ENCODE measurements at regions not wholly inside any gene's neighbourhood (a gene's known extent, or its start where the extent isn't known, plus 50 kb on each side); places are given as distances from the start of the nearest gene placed in this dataset.

- H3K36me3 Mint-ChIP-seq, result peaks cover 23% of the 10 kb centered on the region
- DNase-seq (peak; percentile 65), ATAC-seq (peak; percentile 35)
- CTCF ChIA-PET, result interaction anchor here (0.7 to 5.1 kb wide), 12 partner anchors 10 to 653 kb away, joined by 3 to 15 read pairs (median 4); partner anchors contain the start of gene TAB2
- H3K27ac Mint-ChIP-seq, result no peak overlapping the region
- H3K27me3 Mint-ChIP-seq, result no peaks in the 10 kb centered on the region
- H3K4me1 Mint-ChIP-seq, result peaks cover 27% of the 10 kb centered on the region
- H3K4me3 Mint-ChIP-seq, result no peak overlapping the region
- H3K9me3 Mint-ChIP-seq (ENCODE audit: low read depth), result peaks cover 4% of the 10 kb centered on the region
Observed at GRCh38 chr6:149212892-149213801, 104.4 kb upstream of the TAB2 start.

- ATAC-seq (no peak), DNase-seq (no peak)
- Mint-ChIP-seq H3K4me3 (no peak overlapping the region), H3K9me3 (ENCODE audit: low read depth) (peaks cover 2% of the 10 kb centered on the region), H3K27ac (no peak overlapping the region), H3K27me3 (no peaks in the 10 kb centered on the region), H3K4me1 (peaks cover 32% of the 10 kb centered on the region), H3K36me3 (peaks cover 20% of the 10 kb centered on the region)
- CTCF ChIA-PET, result interaction anchor here (0.7 to 5.1 kb wide), 7 partner anchors 9 to 133 kb away, joined by 3 to 15 read pairs (median 4); partner anchors contain the start of gene TAB2
Observed at GRCh38 chr6:149213829-149214228, 103.7 kb upstream of the TAB2 start.

GRCh38 chr6:149216459-149216858 is 101.1 kb upstream of the TAB2 start:
- ATAC-seq (no peak), DNase-seq (no peak)
- H3K27ac Mint-ChIP-seq, result peak overlapping the region; percentile 52
- H3K4me1 Mint-ChIP-seq, result peaks cover 36% of the 10 kb centered on the region
- CTCF ChIA-PET, result interaction anchor here (0.7 to 2.6 kb wide), 8 partner anchors 12 to 216 kb away, joined by 3 to 7 read pairs (median 3); no protein-coding TSS in a partner anchor
- no peaks in the 10 kb centered on the region for H3K27me3 Mint-ChIP-seq
- peaks cover 22% of the 10 kb centered on the region for H3K36me3 Mint-ChIP-seq
- H3K9me3 Mint-ChIP-seq (ENCODE audit: low read depth), result no peaks in the 10 kb centered on the region
- H3K4me3 Mint-ChIP-seq, result no peak overlapping the region

- no peaks in the 10 kb centered on the region for H3K9me3 Mint-ChIP-seq (ENCODE audit: low read depth)
- ATAC-seq, result no peak
- H3K36me3 Mint-ChIP-seq, result peaks cover 28% of the 10 kb centered on the region
- H3K4me3 Mint-ChIP-seq, result no peak overlapping the region
- peak overlapping the region; percentile 56 for H3K27ac Mint-ChIP-seq
- no peak for DNase-seq
- H3K27me3 Mint-ChIP-seq, result no peaks in the 10 kb centered on the region
- CTCF ChIA-PET, result no interaction called here
- H3K4me1 Mint-ChIP-seq, result peaks cover 36% of the 10 kb centered on the region
Observed at GRCh38 chr6:149217466-149217888, 100.0 kb upstream of the TAB2 start.

- peak overlapping the region; percentile 56 for H3K27ac Mint-ChIP-seq
- peak; percentile 72 for ATAC-seq
- no peaks in the 10 kb centered on the region for H3K9me3 Mint-ChIP-seq (ENCODE audit: low read depth)
Observed at GRCh38 chr6:149218471-149218870, 99.0 kb upstream of the TAB2 start.

GRCh38 chr6:149218915-149219314 is 98.6 kb upstream of the TAB2 start:
- peaks cover 36% of the 10 kb centered on the region for H3K4me1 Mint-ChIP-seq
- peak overlapping the region; percentile 56 for H3K27ac Mint-ChIP-seq
- ATAC-seq (peak; percentile 3), DNase-seq (no peak)
- no peak overlapping the region for H3K4me3 Mint-ChIP-seq
- CTCF ChIA-PET, result interaction anchor here (0.9 to 1.3 kb wide), 2 partner anchors 23 to 43 kb away, joined by 3 to 4 read pairs; no protein-coding TSS in a partner anchor
- H3K27me3 Mint-ChIP-seq, result no peaks in the 10 kb centered on the region
- peaks cover 33% of the 10 kb centered on the region for H3K36me3 Mint-ChIP-seq
- H3K9me3 Mint-ChIP-seq (ENCODE audit: low read depth), result no peaks in the 10 kb centered on the region

More at GRCh38 chr6:149218471-149218870, 99.0 kb upstream of the TAB2 start:
- no peak overlapping the region for H3K4me3 Mint-ChIP-seq
- no peak for DNase-seq
- CTCF ChIA-PET, result interaction anchor here (0.9 to 1.3 kb wide), 2 partner anchors 22 to 43 kb away, joined by 3 to 4 read pairs; no protein-coding TSS in a partner anchor
- H3K4me1 Mint-ChIP-seq, result peaks cover 36% of the 10 kb centered on the region
- peaks cover 32% of the 10 kb centered on the region for H3K36me3 Mint-ChIP-seq
- H3K27me3 Mint-ChIP-seq, result no peaks in the 10 kb centered on the region

- H3K4me3 Mint-ChIP-seq, result no peak overlapping the region
- no peaks in the 10 kb centered on the region for H3K9me3 Mint-ChIP-seq (ENCODE audit: low read depth)
- peaks cover 41% of the 10 kb centered on the region for H3K36me3 Mint-ChIP-seq
- H3K27ac Mint-ChIP-seq, result no peak overlapping the region
- ATAC-seq, result no peak
- CTCF ChIA-PET, result interaction anchor here (1.2 kb wide), 1 partner anchor 138 kb away, joined by 3 read pairs; no protein-coding TSS in a partner anchor
- DNase-seq, result no peak
- H3K27me3 Mint-ChIP-seq, result no peaks in the 10 kb centered on the region
- H3K4me1 Mint-ChIP-seq, result peaks cover 31% of the 10 kb centered on the region
Observed at GRCh38 chr6:149220882-149221773, 96.4 kb upstream of the TAB2 start.

- ATAC-seq (no peak), DNase-seq (no peak)
- no peaks in the 10 kb centered on the region for H3K27me3 Mint-ChIP-seq
- H3K9me3 Mint-ChIP-seq (ENCODE audit: low read depth), result no peaks in the 10 kb centered on the region
- peaks cover 33% of the 10 kb centered on the region for H3K4me1 Mint-ChIP-seq
- H3K27ac Mint-ChIP-seq, result no peak overlapping the region
- CTCF ChIA-PET, result no interaction called here
- no peak overlapping the region for H3K4me3 Mint-ChIP-seq
- peaks cover 39% of the 10 kb centered on the region for H3K36me3 Mint-ChIP-seq
Observed at GRCh38 chr6:149221774-149222070, 95.8 kb upstream of the TAB2 start.

GRCh38 chr6:149223120-149223903 is 94.2 kb upstream of the TAB2 start:
- Mint-ChIP-seq H3K4me3 (no peak overlapping the region), H3K4me1 (peaks cover 19% of the 10 kb centered on the region), H3K36me3 (peaks cover 34% of the 10 kb centered on the region), H3K27me3 (no peaks in the 10 kb centered on the region), H3K27ac (no peak overlapping the region), H3K9me3 (ENCODE audit: low read depth) (no peaks in the 10 kb centered on the region)
- no peak for DNase-seq
- ATAC-seq, result no peak
- CTCF ChIA-PET, result interaction anchor here (0.9 to 1.6 kb wide), 3 partner anchors 10 to 68 kb away, joined by 3 to 7 read pairs (median 3); no protein-coding TSS in a partner anchor

GRCh38 chr6:149223904-149224351 is 93.6 kb upstream of the TAB2 start:
- DNase-seq (no peak), ATAC-seq (no peak)
- Mint-ChIP-seq H3K4me3 (no peak overlapping the region), H3K4me1 (peaks cover 13% of the 10 kb centered on the region), H3K27me3 (no peaks in the 10 kb centered on the region), H3K9me3 (ENCODE audit: low read depth) (no peaks in the 10 kb centered on the region), H3K36me3 (peaks cover 32% of the 10 kb centered on the region), H3K27ac (no peak overlapping the region)
- CTCF ChIA-PET, result interaction anchor here (0.9 to 1.6 kb wide), 3 partner anchors 11 to 69 kb away, joined by 3 to 7 read pairs (median 3); no protein-coding TSS in a partner anchor

GRCh38 chr6:149224399-149224798 is 93.1 kb upstream of the TAB2 start:
- ATAC-seq (no peak), DNase-seq (no peak)
- no peak overlapping the region for H3K4me3 Mint-ChIP-seq
- CTCF ChIA-PET, result interaction anchor here (0.9 kb wide), 1 partner anchor 69 kb away, joined by 3 read pairs; no protein-coding TSS in a partner anchor
- H3K27me3 Mint-ChIP-seq, result no peaks in the 10 kb centered on the region
- peaks cover 11% of the 10 kb centered on the region for H3K4me1 Mint-ChIP-seq
- H3K27ac Mint-ChIP-seq, result no peak overlapping the region
- peaks cover 32% of the 10 kb centered on the region for H3K36me3 Mint-ChIP-seq
- H3K9me3 Mint-ChIP-seq (ENCODE audit: low read depth), result no peaks in the 10 kb centered on the region

- Mint-ChIP-seq H3K9me3 (ENCODE audit: low read depth) (no peaks in the 10 kb centered on the region), H3K4me3 (no peak overlapping the region), H3K36me3 (peaks cover 27% of the 10 kb centered on the region), H3K27ac (no peak overlapping the region), H3K4me1 (peaks cover 8% of the 10 kb centered on the region), H3K27me3 (no peaks in the 10 kb centered on the region)
- ATAC-seq, result no peak
- CTCF ChIA-PET, result interaction anchor here (1.8 kb wide), 1 partner anchor 12 kb away, joined by 4 read pairs; no protein-coding TSS in a partner anchor
- no peak for DNase-seq
Observed at GRCh38 chr6:149225370-149225769, 92.1 kb upstream of the TAB2 start.
